HG03097 (cell line): ENCODE measurements at regions not wholly inside any gene's neighbourhood (a gene's known extent, or its start where the extent isn't known, plus 50 kb on each side); places are given as distances from the start of the nearest gene placed in this dataset.
A peak's percentile ranks its signal among the peaks of the same experiment; 100 is the strongest.

Source experiments
- ATAC-seq: cut with Tn5 transposase; IDR thresholded peaks from one replicate; pipeline ENCODE4 v1.9.1; 2021; ENCODE audit not compliant: unreplicated experiment, low FRiP score

DNA sequence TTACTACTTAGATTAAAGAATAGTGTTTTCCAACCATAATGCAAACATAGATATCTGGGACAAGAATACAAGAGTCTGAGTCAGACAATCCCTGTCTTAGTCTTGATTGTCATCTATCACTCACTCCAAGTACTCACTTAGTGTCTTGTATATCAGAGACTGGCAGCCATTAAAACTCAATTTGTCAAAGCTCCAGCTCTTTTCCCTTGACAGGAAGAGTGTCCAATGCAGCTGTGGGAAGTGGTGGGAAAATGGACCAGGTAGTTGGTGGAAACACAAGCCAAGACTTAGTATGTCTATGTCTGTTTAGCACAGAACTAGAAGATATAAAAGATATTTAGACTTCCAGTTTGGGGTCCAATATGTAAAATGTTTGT lies 271.6 kb upstream of the CLEC14A start:
- ATAC-seq, result no peak

DNA sequence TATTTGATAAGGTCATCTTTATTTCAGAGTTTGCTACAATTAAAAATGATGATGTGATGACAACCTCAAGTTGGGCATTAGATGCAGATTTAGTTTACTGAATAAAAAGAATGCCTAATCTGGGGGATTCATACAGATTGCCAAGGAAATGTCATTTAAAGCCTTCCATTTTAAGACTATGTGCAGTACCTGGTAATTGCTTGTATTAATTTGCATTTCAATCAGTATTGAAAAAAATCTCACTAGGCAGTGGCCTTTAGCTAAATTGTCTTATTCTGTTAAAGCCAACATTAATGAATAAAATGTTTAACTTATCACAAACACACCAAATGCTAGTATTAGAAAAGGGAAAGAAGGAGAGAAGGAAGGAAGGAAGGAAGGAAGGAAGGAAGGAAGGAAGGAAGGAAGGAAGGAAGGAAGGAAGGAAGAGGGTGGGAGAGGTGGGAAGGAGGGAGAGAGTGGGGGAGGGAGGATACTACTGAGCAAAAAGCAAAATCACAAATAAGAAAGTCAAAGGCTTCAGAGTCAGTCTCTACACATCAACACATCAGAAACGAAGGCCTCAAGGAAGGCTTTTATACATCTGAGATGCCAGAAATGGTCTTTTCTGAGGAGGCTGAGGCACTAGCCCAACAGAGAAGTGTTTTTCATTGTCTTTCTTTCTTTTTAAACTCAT lies 271.1 kb upstream of the CLEC14A start:
- no peak for ATAC-seq

DNA sequence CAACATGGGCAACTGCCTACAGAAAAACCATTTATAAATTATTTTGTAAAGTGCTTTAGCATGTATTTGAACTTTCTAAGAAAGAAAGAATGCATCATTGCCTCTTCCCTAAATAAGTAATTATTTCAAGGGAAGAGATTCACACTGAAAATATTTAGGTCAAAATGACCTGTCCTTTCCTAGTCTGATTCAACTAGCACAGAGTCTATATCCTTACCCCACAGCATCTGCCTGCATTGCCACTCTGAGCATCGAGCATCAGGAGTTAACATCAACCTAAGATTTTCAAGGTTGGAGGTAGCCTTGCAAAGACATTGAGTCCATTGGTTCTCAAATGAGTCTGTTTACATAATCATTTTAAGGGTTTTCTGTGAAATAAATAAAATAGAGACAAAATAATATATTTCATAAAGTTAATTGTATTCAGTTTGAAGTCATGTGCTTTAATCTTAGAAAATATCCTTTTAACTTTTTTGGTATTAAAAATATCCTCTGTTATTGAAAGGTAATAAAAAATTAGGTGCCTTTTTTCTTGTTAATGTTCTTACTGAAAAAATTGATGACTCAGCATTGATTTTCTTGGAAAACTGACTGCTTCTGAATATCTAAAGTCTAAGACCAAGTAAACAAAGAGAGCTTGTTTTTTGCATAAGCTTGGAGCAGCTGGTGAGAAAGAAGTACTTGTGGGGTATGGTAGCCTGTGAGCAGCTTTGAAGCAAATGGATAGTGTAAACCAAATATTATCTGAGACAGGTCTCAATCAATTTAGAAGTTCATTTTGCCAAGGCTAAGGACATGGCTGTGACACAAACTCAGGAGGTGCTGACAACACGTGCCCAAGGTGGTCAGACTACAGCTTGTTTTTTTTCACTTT lies 269.0 kb upstream of the CLEC14A start:
- ATAC-seq, result no peak

DNA sequence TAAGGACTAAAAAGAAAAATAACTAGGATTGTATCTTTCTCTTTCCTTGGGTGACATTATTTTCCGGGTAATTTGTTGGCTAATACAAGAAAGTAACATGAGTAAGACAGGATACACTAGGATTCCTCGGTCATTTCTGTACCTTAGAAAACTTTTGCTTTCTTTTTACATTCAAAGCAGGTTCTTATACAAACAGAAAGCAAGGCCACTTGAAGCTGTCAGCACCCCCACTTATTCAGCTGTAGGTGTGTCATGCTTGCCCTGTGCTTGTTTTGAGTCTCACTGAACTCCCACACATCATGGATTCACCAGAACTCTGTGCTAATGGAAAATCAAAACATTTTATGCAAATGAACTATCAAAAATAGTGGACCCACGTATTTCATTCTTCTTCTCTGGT lies 266.8 kb upstream of the CLEC14A start:
- ATAC-seq, result no peak

DNA sequence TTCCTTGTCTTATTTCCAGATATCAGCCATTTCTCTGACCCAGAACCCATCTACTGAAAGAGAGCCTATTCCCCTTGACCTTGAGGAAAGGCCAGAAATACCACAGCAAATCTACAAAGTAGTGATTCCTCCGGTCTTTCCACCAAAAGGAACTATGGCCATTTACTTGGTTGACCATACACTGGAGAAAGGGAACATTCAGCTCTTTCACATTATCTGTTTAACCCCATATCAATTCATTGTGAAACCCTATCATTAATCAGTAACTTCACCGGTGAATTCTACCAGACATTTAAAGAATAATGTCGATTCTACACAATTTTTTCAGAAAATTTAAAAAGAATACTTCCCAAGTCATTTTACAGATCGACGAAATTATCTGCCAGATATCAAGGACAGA lies 265.7 kb upstream of the CLEC14A start:
- ATAC-seq, result no peak

DNA sequence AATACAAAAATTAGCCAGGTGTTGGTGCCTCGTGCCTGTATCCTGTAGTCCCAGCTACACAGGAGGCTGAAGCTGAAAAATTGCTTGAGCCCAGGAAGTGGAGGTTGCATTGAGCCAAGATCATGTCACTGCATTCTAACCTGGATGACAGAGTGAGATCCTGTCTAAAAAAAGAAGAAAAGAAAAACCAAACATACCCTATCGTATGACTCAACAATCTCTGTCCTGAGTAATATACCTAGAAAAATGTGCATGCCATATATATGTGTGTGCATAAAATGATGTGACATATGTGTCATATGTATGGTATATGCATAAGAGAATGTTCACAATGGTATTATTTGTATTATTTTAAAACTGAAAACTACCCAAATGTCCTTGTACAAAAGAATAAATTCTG lies 261.5 kb upstream of the CLEC14A start:
- ATAC-seq, result no peak

DNA sequence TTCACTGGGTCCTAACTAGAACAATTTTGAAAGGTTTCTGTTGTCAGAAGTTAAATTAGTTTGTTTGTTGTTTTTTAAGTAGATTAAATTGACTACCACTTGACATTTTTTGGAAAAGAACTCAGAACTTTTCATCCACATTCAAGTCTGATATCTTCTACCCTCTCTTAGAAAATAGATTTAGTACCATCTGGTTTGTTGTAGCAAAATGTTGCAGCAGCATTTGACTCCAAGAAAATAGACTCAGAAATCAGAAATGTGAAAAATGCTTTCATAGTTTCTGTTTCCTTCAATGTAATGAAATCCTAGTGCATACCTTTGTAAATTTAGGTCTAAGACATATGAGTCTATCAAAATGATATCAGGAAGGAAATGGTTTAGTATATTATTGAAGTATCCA lies 256.3 kb upstream of the CLEC14A start:
- ATAC-seq, result no peak

DNA sequence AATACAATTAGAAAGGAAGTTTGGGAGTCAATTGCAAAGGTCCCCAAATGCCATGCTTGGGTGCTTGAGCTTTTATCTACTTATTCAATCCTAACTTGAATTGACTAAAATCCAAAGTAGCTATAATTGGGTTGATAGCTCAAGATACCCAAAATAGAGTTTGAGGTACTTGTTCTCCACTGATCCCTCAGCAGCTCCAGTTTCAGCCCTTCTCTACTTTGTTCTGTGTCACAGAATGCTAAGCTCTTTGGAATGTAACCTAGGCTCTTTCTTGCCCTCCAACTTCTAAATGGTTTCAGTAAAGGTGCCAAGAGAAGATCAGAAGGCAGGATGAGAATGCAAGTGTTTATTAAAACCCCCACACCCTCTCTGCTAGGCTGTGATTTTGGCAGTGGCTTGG lies 251.4 kb upstream of the CLEC14A start:
- no peak for ATAC-seq

DNA sequence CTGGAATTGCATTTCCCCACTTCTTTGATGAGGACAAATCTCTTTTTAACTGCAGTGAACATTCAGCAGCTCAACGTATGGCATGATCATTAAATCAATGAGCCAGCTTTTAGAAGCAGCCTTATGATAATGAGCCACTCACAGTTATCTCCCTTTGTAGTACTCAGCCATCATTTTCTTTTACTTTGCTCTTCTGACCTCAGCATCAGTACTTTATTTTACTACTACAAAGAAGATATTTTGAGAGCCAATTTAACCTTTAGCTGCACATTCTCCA lies 250.0 kb upstream of the CLEC14A start:
- no peak for ATAC-seq

DNA sequence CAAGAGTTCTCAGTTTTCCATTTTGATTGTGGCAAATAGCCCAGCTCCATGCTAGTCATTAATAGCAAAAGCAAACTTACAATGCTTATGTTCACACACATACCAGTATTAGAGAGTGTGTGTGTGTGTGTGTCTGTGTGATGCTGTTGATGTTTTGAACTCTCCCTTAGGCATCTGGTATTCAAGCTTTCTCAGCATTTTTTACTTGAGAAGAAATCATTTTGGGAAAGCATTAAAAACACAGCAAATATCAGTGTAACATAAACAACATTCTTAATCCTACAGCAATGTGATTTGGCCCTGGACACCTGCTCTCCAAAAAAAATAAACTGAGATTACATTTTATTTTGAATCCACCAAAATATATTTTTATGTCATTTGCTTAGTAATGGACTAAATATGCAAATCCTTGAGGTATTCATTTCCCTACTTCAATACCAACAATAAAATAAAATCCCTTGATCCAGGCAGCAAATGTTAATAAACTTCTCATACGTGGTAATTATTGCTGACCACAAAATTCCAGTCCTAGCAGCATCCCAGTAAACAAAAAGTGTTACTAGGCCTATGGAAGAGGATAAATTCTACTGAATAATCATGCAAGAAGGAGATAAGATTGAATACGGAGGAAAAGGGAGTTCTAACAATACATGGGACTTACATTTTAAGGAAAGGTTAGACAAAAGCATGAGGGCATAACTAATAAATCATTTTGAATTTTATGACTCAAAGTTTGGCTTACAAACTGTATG lies 249.5 kb upstream of the CLEC14A start:
- no peak for ATAC-seq

DNA sequence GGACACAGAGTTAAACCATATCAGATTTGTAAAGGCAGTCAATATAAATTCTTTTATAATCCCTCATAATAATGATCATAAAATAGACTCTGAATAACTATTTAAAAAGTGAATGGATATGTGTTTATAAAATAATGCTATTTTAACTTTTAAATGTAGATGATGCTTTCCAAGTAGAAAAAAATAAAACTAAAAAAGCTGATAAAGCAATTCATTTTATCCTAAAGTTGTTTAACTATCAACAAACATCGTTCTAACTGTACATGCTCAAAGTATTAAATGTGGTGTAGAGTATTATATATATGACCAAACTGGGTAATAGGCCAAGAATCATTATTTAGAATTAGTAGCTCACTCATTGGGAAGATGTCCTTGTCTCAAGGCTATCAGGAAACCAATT lies 248.3 kb upstream of the CLEC14A start:
- no peak for ATAC-seq

DNA sequence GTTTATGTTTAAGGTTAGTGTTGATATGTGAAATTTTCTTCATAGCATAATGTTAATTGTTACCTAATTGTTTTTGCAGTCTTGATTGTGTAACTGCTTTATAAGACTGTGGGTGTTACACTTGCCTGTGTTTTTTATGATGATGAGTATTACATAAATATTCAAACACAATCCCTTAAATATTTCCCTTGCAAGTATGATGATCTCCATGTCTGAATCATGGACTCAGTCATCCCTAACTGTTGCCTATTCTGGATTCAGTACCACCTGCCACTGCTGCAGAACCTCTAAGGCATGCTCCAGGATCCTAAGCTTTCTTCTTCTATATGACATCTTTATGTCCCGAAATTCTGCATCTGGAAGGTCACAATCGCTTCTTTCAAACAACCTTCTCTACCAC lies 246.3 kb upstream of the CLEC14A start:
- ATAC-seq, result no peak

DNA sequence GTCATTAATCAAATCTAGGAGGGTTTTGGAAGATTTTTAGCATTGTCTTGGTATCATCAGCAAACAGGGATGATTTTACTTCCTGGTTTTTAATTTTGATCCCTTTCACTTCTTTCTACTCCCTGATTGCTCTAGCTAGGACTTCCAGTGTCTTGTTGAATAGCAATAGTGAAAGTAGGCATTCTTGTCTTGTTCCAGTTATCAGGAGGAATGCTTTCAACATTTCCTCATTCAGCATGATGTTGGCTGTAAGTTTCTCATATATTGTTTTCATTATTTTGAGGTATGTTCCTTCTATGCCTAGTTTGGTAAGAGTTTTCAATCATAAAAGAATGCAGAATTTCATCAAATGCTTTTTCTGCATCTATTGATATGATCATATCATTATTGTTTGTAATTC lies 244.2 kb upstream of the CLEC14A start:
- no peak for ATAC-seq

DNA sequence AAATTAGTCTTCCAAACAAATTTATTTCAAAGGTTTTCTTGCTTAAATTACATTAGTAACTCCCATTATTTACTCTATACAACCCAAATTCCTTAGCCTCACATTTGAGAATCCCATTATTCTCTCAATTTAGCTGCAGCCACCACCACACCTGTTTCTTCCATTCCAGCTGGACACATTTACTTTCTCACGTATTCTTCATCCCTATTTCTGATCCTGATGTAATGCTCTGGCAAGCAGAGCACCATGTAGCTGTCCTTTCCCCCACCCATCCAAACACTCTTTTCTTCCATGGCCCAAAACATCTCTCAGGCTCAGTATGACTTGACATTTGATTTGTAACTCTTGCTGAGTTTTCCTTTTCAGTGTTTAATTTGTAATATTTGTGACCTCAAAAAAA lies 240.2 kb upstream of the CLEC14A start:
- no peak for ATAC-seq

DNA sequence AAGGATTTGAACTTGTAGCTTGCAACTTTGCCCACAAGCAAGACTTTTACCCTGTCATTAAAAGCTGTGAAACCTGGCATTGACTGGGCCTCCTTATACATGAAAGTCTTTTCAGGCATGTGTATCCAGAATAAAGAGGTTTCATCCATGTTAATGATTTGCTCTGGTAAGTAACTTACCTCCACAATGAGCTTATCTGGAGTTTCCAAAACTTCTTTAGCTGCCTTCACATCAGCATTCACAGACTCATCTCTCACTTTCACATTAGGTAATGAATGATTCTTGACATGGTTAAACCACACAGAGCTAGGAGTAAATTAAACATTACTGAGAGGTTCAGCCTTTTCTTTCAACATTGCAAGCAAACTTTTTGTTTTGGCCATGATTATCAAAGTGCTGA lies 234.4 kb upstream of the CLEC14A start:
- ATAC-seq, result peak; percentile 94

DNA sequence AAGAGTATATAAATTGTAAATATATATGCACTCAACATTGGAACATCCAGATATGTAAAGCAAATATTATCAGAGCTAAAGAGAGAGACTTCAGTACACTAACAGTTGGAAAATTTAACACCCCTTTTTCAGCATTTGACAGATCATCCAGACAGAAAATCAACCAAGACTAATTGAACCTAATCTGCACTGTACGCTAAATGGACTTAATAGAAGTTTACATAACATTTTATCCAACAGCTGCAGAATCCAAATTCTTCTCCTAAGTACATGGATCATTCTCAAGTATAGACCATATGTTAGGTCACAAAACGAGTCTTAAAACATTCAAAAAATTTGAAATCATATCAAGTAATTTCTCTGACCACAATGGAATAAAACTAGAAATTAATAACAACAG lies 229.1 kb upstream of the CLEC14A start:
- ATAC-seq, result no peak

DNA sequence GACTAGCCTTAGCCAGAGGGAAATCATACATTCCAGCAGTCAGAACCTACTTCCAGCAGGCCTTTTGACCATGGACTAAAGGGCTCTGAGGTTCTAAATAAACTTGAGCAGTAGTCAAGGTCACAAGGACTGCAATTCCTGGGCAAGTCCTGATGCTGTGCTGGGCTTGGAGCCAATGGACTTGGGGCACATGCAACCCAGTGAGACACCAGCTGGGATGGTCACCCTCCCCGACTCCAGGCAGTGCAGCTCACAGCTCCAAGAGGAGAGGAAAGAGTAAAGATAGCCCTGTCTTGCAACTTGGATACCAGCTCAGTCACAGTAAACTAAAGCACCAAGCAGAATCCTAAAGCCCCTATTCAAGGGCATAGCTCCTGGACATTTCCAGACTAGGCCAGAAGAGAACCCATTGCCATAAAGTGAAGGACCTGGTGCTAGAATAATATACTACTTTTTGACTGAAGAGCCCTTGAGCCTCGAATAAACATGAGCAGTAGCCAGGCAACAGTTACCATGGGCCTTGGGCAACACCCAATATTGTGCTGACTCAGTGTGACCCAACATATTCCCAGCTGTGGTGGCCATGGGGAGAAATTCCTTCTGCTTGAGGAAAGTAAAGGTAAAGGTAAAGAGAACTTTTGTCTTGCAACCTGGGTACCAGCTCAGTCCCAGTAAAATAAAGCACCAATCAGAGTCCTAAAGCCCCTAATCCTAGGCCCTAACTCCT lies 226.2 kb upstream of the CLEC14A start:
- no peak for ATAC-seq

DNA sequence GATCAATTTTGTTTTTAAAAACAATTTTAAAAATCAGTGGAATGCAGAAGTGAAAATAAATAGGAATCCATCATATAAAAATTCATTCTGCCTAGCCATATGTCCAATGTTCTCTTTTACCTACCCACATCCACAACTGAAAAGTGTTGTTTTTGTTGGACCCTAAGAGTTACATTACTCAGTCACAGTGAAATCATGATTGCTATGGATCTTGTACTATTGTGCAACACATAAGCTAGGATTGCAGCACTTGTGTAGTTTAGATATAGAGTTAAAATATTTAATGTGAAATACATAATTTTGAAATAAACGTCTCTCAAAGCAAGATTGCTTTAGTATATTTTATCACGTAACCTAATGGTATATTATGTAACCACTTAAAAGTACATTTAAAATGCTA lies 213.3 kb upstream of the CLEC14A start:
- no peak for ATAC-seq

DNA sequence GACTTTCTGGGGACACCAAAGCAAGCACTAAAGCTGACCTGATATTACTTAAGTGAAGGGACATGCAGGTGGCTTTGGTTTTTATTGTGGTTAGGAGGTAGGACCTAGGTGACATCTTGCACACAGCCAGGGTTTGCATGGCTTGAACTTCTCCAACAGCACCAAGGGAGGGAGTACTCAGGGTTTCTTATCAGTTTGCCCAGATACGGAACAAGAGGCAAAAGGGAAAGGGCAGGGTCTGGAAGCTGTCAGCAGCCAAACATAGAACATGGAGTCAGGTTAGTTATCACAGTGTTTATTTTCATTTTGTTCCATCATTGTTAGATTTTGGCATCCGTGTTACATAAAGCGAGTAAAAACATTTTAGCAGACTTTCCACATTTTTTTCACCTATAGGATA lies 186.3 kb upstream of the CLEC14A start:
- ATAC-seq, result no peak

DNA sequence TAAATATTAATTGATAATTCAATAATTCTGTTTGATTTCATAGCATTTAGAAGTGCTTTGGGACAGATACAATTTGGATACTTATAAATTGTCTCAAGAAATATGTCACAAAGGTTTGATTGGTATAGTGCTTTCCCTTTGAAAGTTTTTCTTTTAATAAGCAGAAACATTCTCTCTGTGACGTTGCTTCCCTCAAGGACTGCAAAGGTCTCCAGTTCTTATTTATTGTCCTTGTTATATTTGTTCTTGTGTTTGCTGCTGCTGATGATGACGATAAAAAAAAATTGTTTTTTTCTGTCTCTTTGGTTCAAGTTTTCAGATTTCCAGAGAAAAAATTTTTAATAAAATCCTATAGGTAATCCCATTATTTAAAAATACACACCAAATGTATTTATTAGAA lies 176.3 kb upstream of the CLEC14A start:
- ATAC-seq, result no peak

DNA sequence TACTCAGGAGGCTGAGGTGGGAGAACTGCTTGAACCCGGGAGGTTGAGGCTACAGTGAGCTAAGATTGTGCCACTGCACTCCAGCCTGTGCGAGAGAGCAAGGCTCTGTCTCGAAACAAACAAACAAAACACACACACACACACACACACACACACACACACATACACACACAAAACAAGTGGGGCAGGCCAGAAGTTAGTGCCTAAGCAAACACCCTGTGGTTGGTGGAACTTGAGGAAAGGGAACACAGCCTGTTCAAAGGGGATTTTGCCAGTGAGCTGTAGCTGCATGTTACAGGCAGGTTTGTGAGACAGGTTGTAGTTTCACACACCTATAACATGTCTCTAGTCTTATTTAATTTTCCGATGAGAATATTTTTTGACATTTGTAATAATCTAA lies 175.3 kb upstream of the CLEC14A start:
- ATAC-seq, result no peak
